ENCODE measurements at regions not wholly inside any gene's neighbourhood (a gene's known extent, or its start where the extent isn't known, plus 50 kb on each side); places are given as distances from the start of the nearest gene placed in this dataset.
"Not testable (repeated sequence)": the region's sequence is repeated elsewhere in the genome, so short reads cannot be mapped to it uniquely, and the experiment has no call there.

DNA sequence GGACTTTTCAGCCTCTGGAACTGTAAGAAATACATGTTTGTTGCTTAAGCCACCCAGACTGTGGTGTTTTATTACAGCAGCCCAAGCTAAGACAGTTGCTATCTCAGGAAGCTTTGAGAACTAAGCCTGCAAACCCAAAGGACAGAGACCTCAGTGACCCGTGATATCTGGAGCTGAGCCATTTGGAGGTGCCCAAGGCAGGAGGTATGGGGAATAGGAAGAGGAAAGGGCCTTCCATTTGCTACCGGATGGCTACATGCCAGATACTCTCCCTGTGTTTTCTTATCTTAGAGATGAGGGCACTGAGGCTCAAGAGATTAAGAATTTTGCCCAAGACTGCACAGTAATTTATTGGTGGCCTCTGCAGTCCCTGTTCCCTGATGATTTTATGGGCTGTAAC lies 622.1 kb upstream of the CDH5 start:
- Mint-ChIP-seq H3K27ac (no peak overlapping the region), H3K36me3 (no peaks in the 10 kb centered on the region), H3K9me3 (peaks cover 3 to 4% of the 10 kb centered on the region in 2 donors)
- DNase-seq (ENCODE audit: low spot score in 2 of 2) (no peak), ATAC-seq (no peak)

DNA sequence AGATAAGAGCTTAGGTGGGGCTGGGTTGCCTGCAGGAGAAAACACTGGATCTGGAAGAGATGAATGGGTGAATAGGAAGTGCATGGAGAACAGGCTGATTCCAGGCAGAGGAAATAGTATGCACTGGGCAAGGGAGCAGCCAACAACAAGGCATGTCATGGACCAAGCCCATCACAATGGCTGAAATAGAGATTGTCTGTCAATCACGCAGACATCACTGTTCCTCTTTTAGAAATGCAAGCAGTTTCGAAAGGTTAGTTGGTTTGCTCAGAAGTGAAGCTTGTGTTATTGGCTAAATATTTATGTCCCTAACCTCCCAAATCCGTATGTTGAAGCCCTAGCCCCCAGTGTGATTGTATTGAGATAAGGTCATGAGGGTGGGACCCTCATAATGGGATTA lies 621.7 kb upstream of the CDH11 start:
- Mint-ChIP-seq H3K9me3 (peaks cover 5 to 8% of the 10 kb centered on the region in 2 donors), H3K36me3 (no peaks in the 10 kb centered on the region), H3K27ac (no peak overlapping the region)
- ATAC-seq = no peak
- DNase-seq (ENCODE audit: low spot score in 2 of 2) = no peak

DNA sequence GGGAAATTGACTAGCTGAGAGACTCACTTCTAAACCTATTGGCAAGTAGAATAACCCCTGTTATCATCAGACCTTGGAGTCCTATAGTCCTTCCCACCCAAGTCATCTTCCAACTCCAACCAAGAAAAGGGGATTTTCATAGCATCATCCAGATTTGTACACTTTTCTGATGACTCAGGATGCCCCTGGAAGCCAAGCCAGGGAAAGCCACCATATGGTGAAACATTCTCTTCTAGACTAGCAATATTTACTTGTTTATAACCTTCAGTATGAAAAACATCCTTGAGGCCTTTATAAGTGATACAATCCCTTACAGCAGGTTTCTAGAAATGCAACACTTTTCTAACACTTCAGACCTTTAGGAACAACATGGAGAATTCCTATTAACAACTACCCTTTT lies 618.8 kb upstream of the CDH11 start:
- no peaks in the 10 kb centered on the region for H3K36me3 Mint-ChIP-seq
- DNase-seq (ENCODE audit: low spot score in 2 of 2) (no peak), ATAC-seq (no peak)
- peaks cover 5 to 12% of the 10 kb centered on the region in 2 donors for H3K9me3 Mint-ChIP-seq
- H3K27ac Mint-ChIP-seq = no peak overlapping the region

DNA sequence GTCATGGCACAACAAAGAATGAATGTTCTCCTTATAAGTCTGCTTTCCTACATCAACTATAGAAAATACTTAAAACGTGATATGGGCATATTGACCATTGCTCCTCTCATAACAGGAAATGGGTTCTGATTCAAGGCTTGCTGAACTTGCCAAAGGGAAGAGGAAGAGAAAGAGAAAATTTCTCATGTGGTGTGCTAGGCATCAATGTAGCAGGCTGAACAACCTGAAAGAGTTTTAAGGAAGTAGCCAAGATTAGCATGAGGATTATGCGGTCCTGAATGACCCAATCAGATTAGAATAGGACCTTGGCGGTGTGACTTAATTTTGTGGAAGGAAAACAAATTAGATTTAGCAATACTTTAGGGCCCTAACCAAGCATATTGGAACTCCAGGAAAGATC lies 617.7 kb upstream of the CDH11 start:
- H3K9me3 Mint-ChIP-seq = peaks cover 5 to 12% of the 10 kb centered on the region in 2 donors
- H3K36me3 Mint-ChIP-seq = no peaks in the 10 kb centered on the region
- H3K27ac Mint-ChIP-seq = no peak overlapping the region
- no peak for DNase-seq (ENCODE audit: low spot score in 2 of 2)
- no peak for ATAC-seq

DNA sequence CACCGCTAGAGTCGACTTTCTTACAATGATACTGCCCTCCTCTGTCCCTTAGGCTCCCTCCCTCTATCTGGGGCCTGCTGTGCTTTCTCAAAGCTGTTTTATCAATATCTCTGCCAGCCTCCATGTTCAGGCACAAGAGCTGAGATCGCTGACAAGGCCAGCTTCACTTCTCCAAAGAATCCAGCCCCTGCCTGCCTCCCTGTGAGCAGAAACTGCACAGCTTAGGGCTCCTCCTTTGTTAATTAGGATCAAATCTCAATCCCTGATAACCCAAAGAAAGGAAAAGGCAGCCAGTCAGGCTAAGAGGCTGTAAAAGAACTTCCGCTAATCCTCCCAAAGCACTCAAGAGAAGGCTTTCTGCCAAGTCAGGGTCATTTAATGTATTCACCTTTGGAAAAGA lies 616.0 kb upstream of the CDH11 start:
- DNase-seq (ENCODE audit: low spot score in 2 of 2) (no peak), ATAC-seq (no peak)
- no peaks in the 10 kb centered on the region for H3K36me3 Mint-ChIP-seq
- H3K9me3 Mint-ChIP-seq = peaks cover 5 to 8% of the 10 kb centered on the region in 2 donors
- no peak overlapping the region for H3K27ac Mint-ChIP-seq

DNA sequence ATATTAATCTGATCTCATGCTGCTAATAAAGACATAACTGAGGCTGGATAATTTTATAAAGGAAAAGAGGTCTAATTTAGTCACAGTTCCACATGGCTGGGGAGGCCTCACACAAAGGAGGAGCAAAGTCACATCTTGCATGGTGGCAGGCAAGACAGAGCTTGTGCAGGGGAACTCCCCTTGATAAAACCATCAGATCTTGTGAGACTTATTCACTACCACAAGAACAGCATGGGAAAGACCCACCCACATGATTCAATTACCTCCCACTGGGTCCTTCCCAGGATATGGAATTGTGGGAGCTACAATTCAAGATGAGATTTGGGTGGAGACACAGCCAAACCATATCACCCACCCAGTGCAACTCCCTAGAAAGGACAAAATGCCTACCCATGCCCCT lies 613.8 kb upstream of the CDH11 start:
- ATAC-seq; H3K9me3 Mint-ChIP-seq; DNase-seq (ENCODE audit: low spot score in 2 of 2); H3K36me3 Mint-ChIP-seq; H3K27ac Mint-ChIP-seq: not testable (repeated sequence)

DNA sequence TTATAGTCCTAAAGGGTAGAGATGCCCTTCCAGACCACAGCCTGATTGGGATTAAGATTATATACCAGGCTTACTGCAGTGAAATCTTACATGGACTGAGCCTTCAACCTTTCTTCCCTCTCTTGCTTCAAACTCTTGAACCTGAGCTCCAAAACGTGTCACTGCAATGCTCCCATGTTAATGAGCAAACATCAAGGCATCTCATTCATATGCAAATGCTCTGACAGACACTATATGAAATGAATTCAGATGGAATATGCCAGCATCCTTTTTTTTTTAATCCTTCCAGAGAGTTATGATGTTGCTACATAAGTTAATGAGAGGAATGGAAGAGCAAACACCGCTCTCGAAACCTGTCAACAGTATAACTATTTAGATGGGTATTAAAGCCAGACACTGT lies 611.9 kb upstream of the CDH11 start:
- H3K36me3 Mint-ChIP-seq = no peaks in the 10 kb centered on the region
- H3K27ac Mint-ChIP-seq = no peak overlapping the region
- H3K9me3 Mint-ChIP-seq = peaks cover 0 to 4% of the 10 kb centered on the region in 2 donors

DNA sequence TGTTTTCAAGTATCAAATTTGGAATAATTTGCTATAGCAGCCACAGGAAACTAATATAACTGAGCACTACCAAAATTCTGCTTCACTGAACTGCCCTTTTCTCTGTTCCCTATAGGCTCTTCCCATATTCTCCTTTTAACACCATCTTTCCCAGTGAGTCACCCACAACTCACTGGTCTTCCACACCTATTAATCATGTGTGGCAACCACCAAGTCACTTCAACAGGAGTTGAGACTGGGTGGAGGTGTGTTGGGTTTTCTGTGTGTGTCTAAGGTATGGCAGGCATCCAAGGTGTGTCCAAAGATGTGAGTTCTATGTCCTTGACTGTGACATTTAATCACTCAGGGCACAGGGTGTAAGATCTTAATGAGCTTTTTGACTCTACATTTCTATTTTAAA lies 610.0 kb upstream of the CDH11 start:
- Mint-ChIP-seq H3K27ac (no peak overlapping the region), H3K36me3 (no peaks in the 10 kb centered on the region), H3K9me3 (peaks cover 0 to 7% of the 10 kb centered on the region in 2 donors)
- no peak for DNase-seq (ENCODE audit: low spot score in 2 of 2)
- no peak for ATAC-seq

More for the DNA sequence above, 611.9 kb upstream of the CDH11 start:
- DNase-seq (ENCODE audit: low spot score in 2 of 2) (no peak), ATAC-seq (no peak)

DNA sequence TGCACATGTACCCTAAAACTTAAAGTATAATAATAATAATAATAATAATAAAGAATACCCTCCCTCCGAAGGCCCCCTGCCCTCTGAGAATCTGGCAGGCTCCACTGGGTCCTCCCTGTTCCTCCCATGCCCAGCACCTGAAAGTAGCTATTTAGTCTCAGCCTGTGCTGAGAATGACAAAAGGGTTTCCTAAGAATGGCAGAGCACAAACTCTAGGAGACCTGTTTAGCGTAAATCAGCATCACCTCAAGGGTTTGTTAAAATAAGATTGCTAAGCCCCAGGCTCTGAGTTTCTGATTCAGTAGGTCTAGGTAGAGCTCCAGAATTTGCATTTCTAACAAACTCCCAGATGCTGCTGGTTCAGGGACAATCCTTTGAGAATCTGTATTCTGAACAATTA lies 606.8 kb upstream of the CDH11 start:
- Mint-ChIP-seq H3K36me3 (no peaks in the 10 kb centered on the region), H3K27ac (no peak overlapping the region), H3K9me3 (peaks cover 0 to 7% of the 10 kb centered on the region in 2 donors)
- ATAC-seq (no peak), DNase-seq (ENCODE audit: low spot score in 2 of 2) (no peak)

DNA sequence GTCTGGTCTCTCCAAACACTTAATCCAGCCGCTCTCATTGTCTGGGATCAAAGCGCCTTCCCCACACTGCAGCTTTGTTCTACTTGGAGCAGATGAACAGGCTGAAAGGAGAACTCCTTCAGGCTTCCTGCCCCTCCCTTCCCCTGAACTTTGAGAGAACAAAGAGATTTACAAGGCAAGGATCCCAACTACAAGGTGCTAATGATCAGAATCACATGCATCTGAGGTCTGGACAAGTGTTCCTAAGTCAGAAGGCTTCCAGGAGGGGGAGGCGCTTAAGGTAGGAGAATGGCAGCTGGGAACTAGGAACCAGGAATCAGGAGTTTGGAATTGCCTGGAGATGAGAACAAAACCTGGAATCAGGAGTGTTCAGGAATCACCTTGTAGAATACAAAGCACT lies 606.3 kb upstream of the CDH11 start:
- Mint-ChIP-seq H3K27ac (no peak overlapping the region), H3K9me3 (peaks cover 0 to 7% of the 10 kb centered on the region in 2 donors), H3K36me3 (no peaks in the 10 kb centered on the region)
- no peak for ATAC-seq
- DNase-seq (ENCODE audit: low spot score in 2 of 2) = no peak

DNA sequence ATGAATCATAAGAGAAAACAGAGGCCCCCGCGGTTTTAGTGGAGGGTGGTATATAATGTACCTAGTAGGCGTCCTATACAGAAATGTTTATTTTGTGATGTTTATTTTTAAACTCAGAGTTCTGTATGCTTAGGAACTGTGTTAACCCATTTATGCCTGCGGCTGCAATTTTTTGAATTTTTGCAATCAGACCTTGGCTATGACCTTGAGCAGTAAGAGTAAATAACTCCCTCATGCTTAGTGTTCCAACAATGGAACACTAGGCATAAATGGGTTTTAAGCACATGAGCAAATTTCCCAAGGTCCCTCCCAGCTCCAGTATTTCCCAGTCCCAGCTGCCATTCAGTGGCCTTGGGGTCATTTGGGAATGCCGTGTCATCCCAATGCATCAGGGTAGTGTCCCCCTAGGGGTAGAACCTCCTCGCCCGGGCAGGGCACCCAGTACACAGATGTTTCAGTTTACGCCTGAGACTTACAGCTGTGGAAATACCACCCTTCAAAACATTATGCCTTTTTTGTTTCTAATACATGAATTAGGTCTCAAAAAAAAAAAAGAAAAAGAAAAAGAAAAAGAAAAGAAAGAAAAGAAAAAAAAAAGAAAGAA lies 605.8 kb upstream of the CDH11 start:
- no peak overlapping the region for H3K27ac Mint-ChIP-seq
- H3K36me3 Mint-ChIP-seq = no peaks in the 10 kb centered on the region
- H3K9me3 Mint-ChIP-seq = peaks cover 0 to 7% of the 10 kb centered on the region in 2 donors
- ATAC-seq = no peak
- no peak for DNase-seq (ENCODE audit: low spot score in 2 of 2)

DNA sequence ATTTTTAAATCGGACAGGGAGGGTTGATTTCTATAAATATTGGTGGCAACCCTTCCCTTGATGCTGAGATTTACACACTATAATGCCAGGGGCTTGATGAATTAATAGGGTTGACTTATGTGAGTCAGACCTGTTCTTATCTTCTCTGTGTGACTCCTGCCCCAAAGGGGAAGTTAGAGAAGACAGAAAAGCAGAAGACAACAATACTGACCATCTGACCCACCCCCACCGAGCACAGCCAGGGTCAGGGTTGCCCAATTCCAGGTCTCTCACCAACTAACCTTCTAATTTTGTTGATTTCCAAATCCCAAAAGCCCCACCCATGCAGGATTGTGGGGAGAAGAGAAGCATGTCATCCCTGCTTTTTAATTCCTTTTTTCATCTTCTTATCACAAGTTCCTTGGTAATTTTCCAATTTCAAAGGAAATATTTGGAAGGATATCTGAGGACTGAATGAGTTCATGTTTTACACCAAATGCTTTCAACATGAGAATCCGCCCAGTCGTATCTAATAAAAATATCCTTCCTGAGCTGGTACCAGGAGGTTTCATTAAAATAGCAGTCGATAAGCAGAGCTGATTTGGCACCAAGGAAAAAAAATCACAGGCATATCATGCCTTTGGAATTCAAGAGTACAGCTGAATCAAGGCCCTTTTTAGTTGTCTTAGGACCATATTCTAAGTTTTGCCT lies 603.4 kb upstream of the CDH11 start:
- Mint-ChIP-seq H3K9me3 (peaks cover 0 to 7% of the 10 kb centered on the region in 2 donors), H3K27ac (no peak overlapping the region), H3K36me3 (no peaks in the 10 kb centered on the region)
- DNase-seq (ENCODE audit: low spot score in 2 of 2) = no peak
- no peak for ATAC-seq

DNA sequence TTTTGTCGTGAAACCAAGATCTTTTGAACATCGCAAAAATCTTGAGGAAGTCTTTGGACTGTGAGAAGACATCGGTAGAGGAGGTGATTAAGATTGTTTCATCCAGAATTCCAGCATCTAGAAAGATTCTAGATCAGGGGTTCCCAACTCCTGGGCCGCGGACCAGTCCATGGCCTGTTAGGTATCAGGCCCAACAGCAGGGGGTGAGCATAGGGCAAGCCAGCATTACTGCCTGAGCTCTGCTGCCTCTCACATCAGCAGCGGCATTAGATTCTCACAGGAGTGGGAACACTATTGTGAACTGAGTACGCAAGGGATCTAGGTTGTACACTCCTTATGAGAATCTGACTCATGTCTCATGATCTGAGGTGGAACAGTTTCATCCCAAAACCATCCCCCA lies 600.6 kb upstream of the CDH11 start:
- Mint-ChIP-seq H3K36me3 (no peaks in the 10 kb centered on the region), H3K9me3 (peaks cover 0 to 9% of the 10 kb centered on the region in 2 donors), H3K27ac (no peak overlapping the region)
- no peak for ATAC-seq
- DNase-seq (ENCODE audit: low spot score in 2 of 2) = no peak

DNA sequence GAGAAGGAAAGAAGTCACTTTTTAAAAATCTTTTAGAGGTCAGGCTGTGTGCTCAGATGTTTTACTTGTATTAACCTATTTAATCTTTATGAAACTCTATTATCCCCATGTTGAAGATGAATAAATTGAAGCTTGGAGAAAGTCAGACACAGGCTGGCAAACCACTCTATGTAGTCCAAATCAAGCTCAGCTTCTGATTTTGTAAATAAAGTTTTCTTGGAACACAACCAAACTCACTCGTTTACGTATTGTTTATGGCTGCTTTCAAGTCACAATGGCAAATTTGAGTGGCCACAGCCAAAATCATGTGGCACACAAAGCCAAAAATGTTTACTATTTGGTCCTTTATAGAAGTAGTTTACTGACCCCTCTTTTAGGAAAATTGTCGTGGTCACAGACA lies 596.0 kb upstream of the CDH11 start:
- DNase-seq (ENCODE audit: low spot score in 2 of 2) (no peak), ATAC-seq (no peak)
- Mint-ChIP-seq H3K27ac (no peak overlapping the region), H3K9me3 (peaks cover 14 to 26% of the 10 kb centered on the region in 2 donors), H3K36me3 (no peaks in the 10 kb centered on the region)

DNA sequence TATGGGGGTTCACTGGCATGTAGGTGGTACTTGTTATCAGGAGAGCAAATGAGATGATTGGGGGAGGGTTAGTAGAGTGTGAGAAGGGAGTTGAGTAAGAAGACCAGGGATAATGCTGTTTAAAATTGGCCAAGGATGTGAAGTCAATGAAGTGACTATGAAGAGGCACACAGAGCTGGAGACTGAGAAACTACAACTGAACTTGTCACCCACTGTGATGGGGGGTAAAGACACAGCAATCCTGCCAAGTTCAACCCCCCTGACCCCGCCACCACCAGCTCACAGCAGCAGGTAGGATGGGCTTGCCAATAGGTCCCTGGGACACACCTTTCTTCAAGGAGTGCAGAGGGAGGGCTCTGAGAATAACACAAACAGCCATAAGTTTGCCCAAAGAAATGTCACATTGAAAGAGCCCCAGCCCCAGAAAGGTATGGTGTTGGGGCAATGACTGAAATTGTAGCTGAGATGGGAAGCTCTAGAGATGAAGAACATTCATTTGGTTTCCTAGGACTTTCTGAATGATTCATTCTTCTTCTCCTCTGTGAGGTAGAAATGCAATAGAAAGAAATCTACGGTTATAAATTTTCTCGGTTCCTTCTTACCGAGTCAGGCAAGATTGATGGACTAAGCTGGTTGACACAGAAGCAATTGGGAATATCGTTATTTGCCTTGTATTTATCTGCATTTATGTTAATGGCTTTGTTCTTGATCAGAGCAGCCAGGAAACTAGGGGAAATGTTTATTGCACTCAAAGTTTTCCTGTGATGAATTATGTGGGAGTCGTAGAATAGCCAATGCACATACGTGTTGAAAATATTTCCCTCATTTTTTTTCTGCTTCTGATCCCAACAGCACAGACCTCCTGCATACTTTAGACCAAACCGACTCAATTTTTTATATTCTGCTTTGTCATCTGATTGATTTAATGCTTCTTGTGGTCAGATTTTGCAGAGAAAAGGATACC lies 595.2 kb upstream of the CDH11 start:
- Mint-ChIP-seq H3K27ac (no peak overlapping the region), H3K36me3 (no peaks in the 10 kb centered on the region), H3K9me3 (peaks cover 14 to 26% of the 10 kb centered on the region in 2 donors)
- DNase-seq (ENCODE audit: low spot score in 2 of 2) (no peak), ATAC-seq (no peak)

DNA sequence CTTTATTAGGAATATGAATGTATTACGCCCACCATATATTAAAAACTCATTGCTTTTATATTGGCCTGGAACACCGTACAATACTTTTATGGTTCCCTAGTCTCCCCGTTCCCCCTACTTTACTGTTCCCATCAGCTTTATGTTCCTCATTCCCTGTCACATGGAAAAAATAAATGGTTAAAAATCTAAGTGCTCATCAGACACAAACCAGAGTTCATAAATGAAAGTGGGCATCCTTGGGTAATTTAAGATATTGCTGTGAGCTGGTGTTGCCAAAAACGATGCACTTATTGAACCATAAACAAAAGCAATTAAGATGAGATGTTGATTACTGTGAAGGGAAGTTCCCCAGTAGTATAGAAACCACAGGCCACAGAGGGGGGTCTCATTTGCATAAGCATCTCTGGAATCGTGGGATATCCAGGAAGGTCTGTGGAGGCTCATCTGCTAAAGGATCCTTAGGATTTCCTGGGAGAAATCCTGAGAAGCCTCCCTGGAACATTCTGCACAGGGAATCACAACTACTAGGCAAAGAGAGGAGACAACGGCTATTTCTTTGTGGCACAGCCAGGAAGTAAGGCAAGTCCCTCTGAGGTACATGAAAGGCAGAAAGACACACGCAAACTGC lies 591.4 kb upstream of the CDH11 start:
- Mint-ChIP-seq H3K9me3 (peaks cover 18% of the 10 kb centered on the region in 2 donors), H3K27ac (no peak overlapping the region), H3K36me3 (no peaks in the 10 kb centered on the region)
- no peak for DNase-seq (ENCODE audit: low spot score in 2 of 2)
- no peak for ATAC-seq

DNA sequence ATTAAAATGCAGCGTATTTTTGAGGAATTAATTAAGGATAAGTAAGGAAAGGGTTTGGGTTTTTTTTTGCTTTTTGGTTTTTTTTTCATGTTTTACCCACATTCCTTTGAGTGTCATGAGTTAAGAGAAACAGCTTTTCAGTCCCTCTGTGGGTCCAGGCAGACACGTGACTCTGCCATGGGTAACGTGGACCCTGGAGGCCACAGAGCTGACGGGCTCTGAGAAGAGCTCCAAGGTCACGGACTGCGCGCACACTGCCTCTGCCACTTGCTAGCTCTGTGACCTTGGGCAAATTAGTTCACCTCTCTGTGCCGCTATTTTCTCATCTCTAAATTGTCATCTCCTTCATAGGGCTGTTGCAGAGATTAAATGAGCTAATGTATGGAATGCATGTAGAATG lies 588.2 kb upstream of the CDH11 start:
- Mint-ChIP-seq H3K36me3 (no peaks in the 10 kb centered on the region), H3K9me3 (peaks cover 9 to 17% of the 10 kb centered on the region in 2 donors), H3K27ac (no peak overlapping the region)
- no peak for DNase-seq (ENCODE audit: low spot score in 2 of 2)
- no peak for ATAC-seq
